HK-2 (cell line): ENCODE measurements at regions not wholly inside any gene's neighbourhood (a gene's known extent, or its start where the extent isn't known, plus 50 kb on each side); places are given as distances from the start of the nearest gene placed in this dataset.
A peak's percentile ranks its signal among the peaks of the same experiment; 100 is the strongest.
"Not testable (repeated sequence)": the region's sequence is repeated elsewhere in the genome, so short reads cannot be mapped to it uniquely, and the experiment has no call there.

Experiments
- DNase-seq: peaks from one replicate; pipeline ENCODE4 v3.0.0-alpha.2; 2018; ENCODE audit not compliant: unreplicated experiment

GRCh38 chr2:183530333-183530901 is 406.2 kb downstream of the NUP35 start:
- no peak for DNase-seq

- DNase-seq, result no peak
These were observed 408.3 kb downstream of the NUP35 start for GRCh38 chr2:183532514-183532913.

- no peak for DNase-seq
These were observed 408.8 kb downstream of the NUP35 start for GRCh38 chr2:183533021-183533420.

GRCh38 chr2:183536290-183536689 is 412.0 kb downstream of the NUP35 start:
- no peak for DNase-seq

GRCh38 chr2:183536714-183537113 is 412.5 kb downstream of the NUP35 start:
- no peak for DNase-seq

GRCh38 chr2:183541766-183542165 is 417.5 kb downstream of the NUP35 start:
- peak; percentile 46 for DNase-seq

GRCh38 chr2:183542606-183543005 is 418.4 kb downstream of the NUP35 start:
- DNase-seq, result no peak

GRCh38 chr2:183543222-183543621 is 419.0 kb downstream of the NUP35 start:
- no peak for DNase-seq

GRCh38 chr2:183543731-183544130 is 419.5 kb downstream of the NUP35 start:
- DNase-seq, result peak; percentile 38

- DNase-seq, result not testable (repeated sequence)
These were observed 422.5 kb downstream of the NUP35 start for GRCh38 chr2:183546560-183547350.

- DNase-seq, result no peak
These were observed 428.5 kb downstream of the NUP35 start for GRCh38 chr2:183552716-183553115.

GRCh38 chr2:183564726-183565125 is 440.5 kb downstream of the NUP35 start:
- no peak for DNase-seq

- no peak for DNase-seq
These were observed 451.2 kb downstream of the NUP35 start for GRCh38 chr2:183575481-183575880.

- DNase-seq, result no peak
These were observed 455.4 kb downstream of the NUP35 start for GRCh38 chr2:183579686-183580085.

- no peak for DNase-seq
These were observed 468.0 kb downstream of the NUP35 start for GRCh38 chr2:183592271-183592670.

- DNase-seq, result no peak
These were observed 469.9 kb downstream of the NUP35 start for GRCh38 chr2:183594150-183594549.

GRCh38 chr2:183597841-183598240 is 473.6 kb downstream of the NUP35 start:
- DNase-seq, result no peak

- DNase-seq, result no peak
These were observed 479.8 kb downstream of the NUP35 start for GRCh38 chr2:183604065-183604464.

GRCh38 chr2:183605440-183605839 is 481.2 kb downstream of the NUP35 start:
- no peak for DNase-seq

- no peak for DNase-seq
These were observed 481.9 kb downstream of the NUP35 start for GRCh38 chr2:183606022-183606717.

- no peak for DNase-seq
These were observed 482.5 kb downstream of the NUP35 start for GRCh38 chr2:183606718-183607085.

GRCh38 chr2:183607995-183608394 is 483.8 kb downstream of the NUP35 start:
- no peak for DNase-seq

GRCh38 chr2:183608747-183609146 is 484.5 kb downstream of the NUP35 start:
- no peak for DNase-seq
